AG10803 (cell line): ENCODE measurements at regions not wholly inside any gene's neighbourhood (a gene's known extent, or its start where the extent isn't known, plus 50 kb on each side); places are given as distances from the start of the nearest gene placed in this dataset.

Experiments
- DNase-seq: peaks from one replicate; pipeline ENCODE4 v3.0.0; 2010; ENCODE audit warnings: low read depth
- H3K4me3 ChIP-seq: 2 replicates; pipeline ENCODE4 v1.5.1; 2011; ENCODE audit warnings: mild to moderate bottlenecking, low read length, control low read depth
- TF ChIP-seq, protein P1 (sequence below): conservative IDR thresholded peaks from 2 replicates; pipeline ENCODE4 v1.5.1; 2011; ENCODE audit warnings: mild to moderate bottlenecking, low read length, control low read depth, inconsistent platforms

DNA sequence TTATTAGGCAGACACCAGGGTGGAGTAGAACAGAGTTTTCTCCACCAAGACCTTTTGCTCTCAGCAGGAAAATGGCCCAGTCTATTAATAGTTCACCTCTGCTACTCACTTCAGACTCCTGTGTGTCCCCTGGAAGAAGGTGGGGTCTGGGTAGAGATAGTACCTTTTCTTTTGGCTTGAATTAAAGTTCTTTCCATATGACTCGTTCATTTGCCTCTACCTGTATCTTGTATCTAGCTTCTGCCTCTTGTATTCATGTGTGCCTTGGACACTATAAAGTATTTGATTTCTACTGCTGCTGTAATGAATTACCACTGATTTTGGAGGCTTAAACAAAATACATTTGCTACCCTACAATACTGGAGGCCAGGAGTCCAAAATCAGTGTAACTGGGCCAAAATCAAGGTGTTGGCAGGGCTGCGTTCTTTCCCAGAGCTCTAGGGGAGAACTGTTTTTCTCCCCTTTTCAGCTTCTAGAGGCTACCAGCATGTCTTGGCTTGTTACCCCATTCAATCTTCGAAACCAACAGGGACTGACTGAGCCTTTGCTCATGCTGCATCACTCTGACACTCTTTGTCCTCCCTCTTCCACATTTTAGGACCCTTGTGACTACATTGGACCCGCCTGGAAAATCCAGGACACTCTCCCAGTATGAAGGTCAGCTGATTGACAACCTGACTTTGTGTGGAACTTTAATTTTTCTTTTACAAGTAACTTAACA lies 155.6 kb upstream of the PRSS58 start:
- DNase-seq = no peak
- TF ChIP-seq, protein P1, sequence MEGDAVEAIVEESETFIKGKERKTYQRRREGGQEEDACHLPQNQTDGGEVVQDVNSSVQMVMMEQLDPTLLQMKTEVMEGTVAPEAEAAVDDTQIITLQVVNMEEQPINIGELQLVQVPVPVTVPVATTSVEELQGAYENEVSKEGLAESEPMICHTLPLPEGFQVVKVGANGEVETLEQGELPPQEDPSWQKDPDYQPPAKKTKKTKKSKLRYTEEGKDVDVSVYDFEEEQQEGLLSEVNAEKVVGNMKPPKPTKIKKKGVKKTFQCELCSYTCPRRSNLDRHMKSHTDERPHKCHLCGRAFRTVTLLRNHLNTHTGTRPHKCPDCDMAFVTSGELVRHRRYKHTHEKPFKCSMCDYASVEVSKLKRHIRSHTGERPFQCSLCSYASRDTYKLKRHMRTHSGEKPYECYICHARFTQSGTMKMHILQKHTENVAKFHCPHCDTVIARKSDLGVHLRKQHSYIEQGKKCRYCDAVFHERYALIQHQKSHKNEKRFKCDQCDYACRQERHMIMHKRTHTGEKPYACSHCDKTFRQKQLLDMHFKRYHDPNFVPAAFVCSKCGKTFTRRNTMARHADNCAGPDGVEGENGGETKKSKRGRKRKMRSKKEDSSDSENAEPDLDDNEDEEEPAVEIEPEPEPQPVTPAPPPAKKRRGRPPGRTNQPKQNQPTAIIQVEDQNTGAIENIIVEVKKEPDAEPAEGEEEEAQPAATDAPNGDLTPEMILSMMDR = no peak
- H3K4me3 ChIP-seq = no peak overlapping the region

DNA sequence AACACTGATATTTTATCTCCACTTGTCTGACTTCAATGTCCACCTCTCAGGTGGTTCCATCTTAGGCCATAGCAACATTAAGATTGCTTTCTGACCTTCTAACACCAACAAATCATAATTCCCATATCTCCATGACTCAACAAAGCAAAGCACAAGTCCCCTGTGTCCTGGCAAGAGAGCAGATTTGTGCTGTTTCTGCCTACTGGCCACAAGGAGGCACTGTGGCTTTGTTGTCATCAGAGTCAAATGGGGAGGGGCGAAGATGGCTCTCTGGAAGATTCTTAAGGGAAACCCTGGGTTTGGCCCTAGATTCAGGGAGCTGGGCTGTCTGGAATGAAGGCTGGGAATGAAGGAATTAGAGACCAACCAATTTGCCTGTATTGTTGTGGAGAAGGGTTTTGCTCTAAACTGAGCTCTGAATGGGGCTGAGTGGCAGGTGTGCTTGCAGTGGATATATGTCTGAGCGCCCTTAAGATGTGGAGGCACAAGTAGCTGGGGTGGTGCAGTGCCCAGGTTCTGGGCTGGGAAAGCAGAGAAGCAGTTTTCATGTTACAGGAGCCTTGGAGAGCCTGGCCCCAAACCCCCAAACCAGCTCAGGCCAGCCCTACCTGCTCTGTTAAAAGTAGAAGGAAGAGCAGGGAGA lies 154.8 kb upstream of the PRSS58 start:
- peak; percentile 64 for DNase-seq
- TF ChIP-seq, protein P1 = peak; percentile 75
- H3K4me3 ChIP-seq = no peak overlapping the region

DNA sequence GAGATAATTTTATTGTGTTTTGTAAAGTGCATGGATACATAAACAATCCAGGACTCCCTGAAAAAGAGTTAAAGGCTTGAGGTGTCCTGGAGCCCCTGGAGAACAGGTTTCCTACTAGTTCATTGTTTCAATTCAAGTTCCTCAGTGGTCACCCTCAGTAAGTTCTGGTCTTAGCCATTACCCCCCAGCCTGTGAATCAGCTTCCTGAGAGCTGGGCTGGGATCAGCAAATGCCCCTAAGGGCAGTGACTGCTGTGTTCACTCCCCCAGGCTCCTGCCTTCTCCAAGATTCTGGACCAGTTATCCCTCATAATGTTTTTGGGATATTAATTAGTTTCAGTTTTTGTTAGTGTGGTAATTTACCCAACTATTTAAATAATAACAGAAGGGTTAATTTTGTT lies 151.6 kb upstream of the PRSS58 start:
- no peak for DNase-seq
- TF ChIP-seq, protein P1 = no peak
- no peak overlapping the region for H3K4me3 ChIP-seq

DNA sequence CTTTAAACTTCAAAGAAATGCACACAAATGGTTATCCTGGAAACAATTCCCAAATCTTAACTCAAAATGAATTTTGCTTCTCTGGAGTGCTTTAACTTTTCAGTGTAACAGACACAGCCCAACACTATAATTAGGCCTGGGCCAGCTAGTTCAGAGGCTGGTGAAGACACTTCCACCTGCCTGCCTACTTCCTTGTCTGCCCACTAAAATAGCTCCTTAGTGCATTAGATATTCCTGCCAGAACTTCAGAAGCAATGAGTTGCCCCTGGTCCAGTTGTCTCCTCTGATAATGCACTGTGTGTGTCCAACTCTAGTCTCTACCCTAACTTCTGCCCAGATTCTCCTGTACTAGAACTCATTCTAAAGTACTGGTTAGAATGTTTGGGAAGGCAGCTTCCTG lies 150.9 kb upstream of the PRSS58 start:
- TF ChIP-seq, protein P1 = no peak
- DNase-seq = no peak
- no peak overlapping the region for H3K4me3 ChIP-seq

DNA sequence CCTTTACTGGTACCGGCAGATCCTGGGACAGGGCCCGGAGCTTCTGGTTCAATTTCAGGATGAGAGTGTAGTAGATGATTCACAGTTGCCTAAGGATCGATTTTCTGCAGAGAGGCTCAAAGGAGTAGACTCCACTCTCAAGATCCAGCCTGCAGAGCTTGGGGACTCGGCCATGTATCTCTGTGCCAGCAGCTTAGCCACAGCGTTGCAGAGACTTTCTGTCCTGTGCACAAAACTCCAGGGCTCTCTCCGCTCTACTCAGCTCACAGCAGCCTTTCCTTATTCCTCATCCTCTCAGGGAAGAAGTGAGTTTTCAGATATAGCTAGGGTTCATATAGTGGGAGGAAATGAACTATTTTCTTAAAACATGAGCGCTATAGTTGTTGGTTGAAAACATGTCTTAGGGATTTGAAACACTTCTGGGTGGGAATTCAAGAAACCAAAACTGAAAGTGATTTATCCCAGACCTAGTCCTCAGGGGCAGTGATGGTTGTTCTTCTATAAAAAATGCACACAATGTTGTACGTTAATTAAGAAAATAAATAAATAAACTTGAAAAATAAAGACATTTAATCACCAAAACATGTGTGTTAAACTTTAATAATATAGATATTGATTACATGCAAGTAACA lies 150.2 kb upstream of the PRSS58 start:
- DNase-seq = no peak
- TF ChIP-seq, protein P1 = no peak
- peak overlapping the region; percentile 32 for H3K4me3 ChIP-seq

DNA sequence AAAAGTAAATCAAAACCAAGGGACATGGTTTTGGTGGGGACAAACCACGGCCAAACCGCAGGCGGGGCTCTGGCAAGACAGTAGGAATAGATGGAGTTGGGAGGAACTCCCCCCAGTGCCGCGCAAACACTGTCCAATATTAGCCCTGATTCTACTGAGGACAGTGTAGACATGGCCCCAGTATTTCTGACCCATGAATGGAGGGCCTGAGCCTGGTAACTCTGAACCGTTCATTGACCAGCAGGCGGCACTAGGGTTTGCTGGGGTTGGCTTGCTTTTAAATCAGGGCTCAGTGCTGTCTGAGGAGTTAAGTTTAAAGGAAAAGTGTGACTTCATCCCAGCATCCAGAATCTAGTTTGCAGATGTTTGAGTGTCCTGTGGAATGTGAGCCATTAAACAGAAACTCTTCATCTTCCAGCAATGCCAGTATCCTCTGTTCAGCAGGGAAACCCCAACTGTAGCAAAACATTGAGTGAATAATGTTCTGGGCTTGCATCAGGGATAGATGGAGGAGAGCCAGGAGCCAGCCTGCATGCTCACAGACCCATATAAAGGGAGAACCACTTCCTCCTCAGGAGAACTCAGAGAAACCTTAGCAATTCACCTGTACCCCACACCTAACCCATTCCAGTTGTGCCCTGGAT lies 147.4 kb upstream of the PRSS58 start:
- TF ChIP-seq, protein P1 = peak; percentile 34
- DNase-seq = peak; percentile 79
- H3K4me3 ChIP-seq = no peak overlapping the region
